GM13977 (cell line): ENCODE measurements at regions not wholly inside any gene's neighbourhood (a gene's known extent, or its start where the extent isn't known, plus 50 kb on each side); places are given as distances from the start of the nearest gene placed in this dataset.

Source experiments
- DNase-seq: peaks from one replicate; pipeline ENCODE4 v3.0.0; 2012; ENCODE audit warnings: low spot score
- in situ Hi-C: fragments of 300-500 bp; cut with MboI; formaldehyde crosslinking; loops from one replicate; pipeline ENCODE4 v1.12.0; 2022; ENCODE audit warnings: low sequenced_read_pairs, low pct_unique_long_range_greater_than_20kb, mixed read lengths, inconsistent platforms; ENCODE audit not compliant: unreplicated experiment
- TF ChIP-seq, protein P1 (sequence below): IDR thresholded peaks from 2 replicates; pipeline ENCODE4 v1.5.1; 2012; ENCODE audit warnings: mild to moderate bottlenecking, control low read depth; ENCODE audit not compliant: insufficient read depth; ENCODE audit errors: extremely low read depth, missing control alignments

DNA sequence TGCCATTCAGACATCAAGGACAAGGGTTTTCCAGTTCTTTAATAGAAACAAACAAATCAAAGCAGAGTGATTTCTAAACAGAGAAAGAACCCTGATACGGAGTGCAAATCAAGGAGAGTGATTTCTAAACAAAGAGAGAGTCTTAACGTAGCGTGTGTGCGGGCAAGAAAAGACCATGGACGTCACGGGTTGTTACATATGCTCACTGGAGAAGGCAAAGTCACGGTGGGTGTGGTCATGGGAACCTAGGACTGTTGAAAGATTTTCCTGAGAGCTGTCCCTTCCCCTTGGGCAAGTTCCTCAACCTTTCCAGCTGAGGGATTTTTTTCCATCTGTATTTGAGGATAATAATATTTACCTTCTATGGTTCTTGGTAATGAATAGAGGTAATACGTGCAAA is 95.0 kb upstream of the SLC34A2 start:
- no peak for DNase-seq
- TF ChIP-seq, protein P1, sequence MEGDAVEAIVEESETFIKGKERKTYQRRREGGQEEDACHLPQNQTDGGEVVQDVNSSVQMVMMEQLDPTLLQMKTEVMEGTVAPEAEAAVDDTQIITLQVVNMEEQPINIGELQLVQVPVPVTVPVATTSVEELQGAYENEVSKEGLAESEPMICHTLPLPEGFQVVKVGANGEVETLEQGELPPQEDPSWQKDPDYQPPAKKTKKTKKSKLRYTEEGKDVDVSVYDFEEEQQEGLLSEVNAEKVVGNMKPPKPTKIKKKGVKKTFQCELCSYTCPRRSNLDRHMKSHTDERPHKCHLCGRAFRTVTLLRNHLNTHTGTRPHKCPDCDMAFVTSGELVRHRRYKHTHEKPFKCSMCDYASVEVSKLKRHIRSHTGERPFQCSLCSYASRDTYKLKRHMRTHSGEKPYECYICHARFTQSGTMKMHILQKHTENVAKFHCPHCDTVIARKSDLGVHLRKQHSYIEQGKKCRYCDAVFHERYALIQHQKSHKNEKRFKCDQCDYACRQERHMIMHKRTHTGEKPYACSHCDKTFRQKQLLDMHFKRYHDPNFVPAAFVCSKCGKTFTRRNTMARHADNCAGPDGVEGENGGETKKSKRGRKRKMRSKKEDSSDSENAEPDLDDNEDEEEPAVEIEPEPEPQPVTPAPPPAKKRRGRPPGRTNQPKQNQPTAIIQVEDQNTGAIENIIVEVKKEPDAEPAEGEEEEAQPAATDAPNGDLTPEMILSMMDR: no peak
- in situ Hi-C loops: no loop called here

DNA sequence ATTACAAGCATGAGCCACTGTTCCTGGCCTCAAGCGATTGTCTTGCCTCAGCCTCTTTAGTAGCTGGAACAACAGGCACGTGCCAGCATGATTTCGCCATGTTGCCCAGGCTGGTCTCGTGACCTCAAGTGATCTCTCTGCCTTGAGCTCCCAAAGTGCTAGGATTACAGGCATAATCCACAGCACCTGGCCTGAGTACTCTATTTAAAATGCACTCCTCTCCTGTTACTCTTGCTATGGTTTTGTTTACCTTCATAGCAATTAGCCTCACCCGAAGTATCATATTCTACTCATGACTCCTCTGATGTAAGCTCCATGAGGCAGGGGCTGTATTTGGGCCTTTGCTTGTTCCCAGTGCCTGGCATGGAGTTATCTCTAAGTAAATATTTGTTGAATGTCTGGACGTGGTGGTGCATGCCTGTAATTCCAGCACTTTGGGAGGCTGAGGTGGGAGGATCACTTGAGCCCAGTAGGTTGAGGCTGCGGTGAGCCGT is 92.5 kb upstream of the SLC34A2 start:
- no peak for DNase-seq
- TF ChIP-seq, protein P1: no peak
- in situ Hi-C loops: no loop called here

DNA sequence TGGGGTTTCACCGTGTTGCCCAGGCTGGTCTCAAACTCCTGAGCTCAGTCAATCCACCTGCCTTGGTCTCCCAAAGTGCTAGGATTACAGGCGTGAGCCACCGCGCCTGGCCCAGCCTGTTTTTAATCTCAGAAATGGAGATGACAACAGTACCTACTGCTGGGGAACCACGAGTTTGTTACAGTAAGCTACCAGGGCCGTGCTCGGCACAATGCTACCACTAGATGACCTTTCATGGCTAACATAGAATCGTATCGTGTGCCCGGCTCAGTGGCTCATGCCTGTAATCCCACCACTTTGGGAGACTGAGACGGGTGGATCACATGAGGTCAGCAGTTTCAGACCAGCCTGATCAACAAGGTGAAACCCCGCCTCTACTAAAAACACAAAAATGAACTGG is 90.8 kb upstream of the SLC34A2 start:
- TF ChIP-seq, protein P1: no peak

DNA sequence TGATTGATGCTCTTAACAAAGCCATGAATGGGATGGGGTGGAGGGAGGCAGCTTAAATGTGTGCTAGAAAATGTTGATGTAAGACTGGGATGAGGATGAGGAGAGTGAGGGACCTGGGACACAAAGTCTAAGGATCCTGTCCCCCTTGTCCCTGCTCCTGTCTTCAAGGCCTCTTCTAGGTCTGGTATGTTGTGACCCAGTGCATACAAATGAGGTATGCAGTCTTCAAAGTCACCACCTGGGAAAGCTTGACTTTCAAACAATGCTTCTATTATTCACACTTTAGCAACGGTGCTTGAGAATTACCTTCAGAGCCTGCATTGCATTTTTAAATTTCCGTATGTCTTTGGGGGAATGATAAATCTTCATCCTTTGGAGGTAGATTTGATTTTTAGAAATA is 88.4 kb upstream of the SLC34A2 start:
- DNase-seq: no peak
- TF ChIP-seq, protein P1: no peak
- in situ Hi-C loops: no loop called here

More for the DNA sequence above, 90.8 kb upstream of the SLC34A2 start:
- no peak for DNase-seq
- in situ Hi-C loops: no loop called here

DNA sequence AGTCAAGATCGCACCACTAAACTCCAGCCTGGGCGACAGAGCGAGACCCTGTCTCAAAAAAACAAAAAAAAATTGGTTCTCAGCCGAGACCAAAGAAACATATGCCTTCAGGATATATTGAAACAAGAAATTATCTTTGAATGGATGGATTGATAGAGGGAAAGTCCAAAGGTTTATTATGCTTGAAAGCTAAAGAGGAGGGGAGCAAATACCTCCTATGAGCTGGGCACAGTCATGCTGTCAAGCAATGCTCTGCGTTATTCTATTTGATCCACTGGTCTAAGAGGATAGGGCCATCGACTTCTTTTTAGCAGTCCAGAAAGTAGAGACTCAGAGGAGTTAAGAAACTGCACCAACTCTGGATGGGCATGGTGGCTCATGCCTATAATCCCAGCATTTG is 85.9 kb upstream of the SLC34A2 start:
- TF ChIP-seq, protein P1: no peak
- in situ Hi-C loops: no loop called here
- DNase-seq: no peak

DNA sequence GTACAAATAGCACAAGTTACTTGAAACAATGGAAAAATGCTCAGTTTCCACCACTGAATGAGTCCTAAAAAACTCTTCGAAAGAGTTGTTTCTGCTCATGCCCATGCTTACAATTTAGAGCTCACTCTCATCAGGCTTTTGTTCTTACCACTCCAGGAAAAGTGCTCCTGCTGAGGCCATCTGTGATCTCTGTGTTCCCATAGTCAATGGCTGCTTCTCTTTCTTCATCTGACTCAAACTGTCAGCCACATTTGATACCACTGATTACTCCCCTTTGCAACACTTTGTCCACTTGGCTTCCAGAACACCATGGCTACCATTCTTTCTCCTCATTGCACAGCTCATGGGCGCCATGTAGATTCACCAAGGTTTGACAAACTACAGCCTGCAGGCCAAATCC is 80.0 kb upstream of the SLC34A2 start:
- DNase-seq: no peak
- TF ChIP-seq, protein P1: no peak

DNA sequence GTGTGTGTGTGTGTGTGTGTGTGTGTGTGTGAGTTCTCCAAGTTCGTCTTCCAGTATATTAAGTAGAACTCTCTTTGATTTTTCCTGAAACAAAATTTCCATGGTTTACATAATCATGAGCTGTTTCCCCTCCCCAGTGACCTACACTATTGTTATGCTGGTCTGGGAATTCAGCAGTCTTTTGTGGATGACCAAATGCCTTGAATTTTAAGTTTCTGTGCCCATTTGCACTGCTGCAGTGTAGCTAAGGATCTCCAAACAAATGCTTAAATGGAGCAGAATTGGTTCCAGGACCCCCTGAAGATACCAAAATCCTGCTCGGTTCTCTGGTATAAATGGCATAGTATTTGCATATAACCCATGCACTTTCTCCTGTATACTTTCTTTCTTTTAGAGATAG is 77.2 kb upstream of the SLC34A2 start:
- in situ Hi-C loops: no loop called here
- DNase-seq: no peak
- TF ChIP-seq, protein P1: no peak

More for the DNA sequence above, 80.0 kb upstream of the SLC34A2 start:
- in situ Hi-C loops: no loop called here
